ENCODE measurements at regions not wholly inside any gene's neighbourhood (a gene's known extent, or its start where the extent isn't known, plus 50 kb on each side); places are given as distances from the start of the nearest gene placed in this dataset.

- no peak overlapping the region for H3K4me3 ChIP-seq (ENCODE audit: low read depth, low read length)
- DNase-seq (ENCODE audit: low read depth): no peak
- TF ChIP-seq, protein P1, sequence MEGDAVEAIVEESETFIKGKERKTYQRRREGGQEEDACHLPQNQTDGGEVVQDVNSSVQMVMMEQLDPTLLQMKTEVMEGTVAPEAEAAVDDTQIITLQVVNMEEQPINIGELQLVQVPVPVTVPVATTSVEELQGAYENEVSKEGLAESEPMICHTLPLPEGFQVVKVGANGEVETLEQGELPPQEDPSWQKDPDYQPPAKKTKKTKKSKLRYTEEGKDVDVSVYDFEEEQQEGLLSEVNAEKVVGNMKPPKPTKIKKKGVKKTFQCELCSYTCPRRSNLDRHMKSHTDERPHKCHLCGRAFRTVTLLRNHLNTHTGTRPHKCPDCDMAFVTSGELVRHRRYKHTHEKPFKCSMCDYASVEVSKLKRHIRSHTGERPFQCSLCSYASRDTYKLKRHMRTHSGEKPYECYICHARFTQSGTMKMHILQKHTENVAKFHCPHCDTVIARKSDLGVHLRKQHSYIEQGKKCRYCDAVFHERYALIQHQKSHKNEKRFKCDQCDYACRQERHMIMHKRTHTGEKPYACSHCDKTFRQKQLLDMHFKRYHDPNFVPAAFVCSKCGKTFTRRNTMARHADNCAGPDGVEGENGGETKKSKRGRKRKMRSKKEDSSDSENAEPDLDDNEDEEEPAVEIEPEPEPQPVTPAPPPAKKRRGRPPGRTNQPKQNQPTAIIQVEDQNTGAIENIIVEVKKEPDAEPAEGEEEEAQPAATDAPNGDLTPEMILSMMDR (IDR thresholded peaks at IDR 0.05; ENCODE audit: insufficient read depth, low read depth, low read length): no peak
These were observed 933.3 kb upstream of the CTNND2 start for GRCh38 chr5:12837592-12837991.

- no peak overlapping the region for H3K4me3 ChIP-seq (ENCODE audit: low read depth, low read length)
- no peak for DNase-seq (ENCODE audit: low read depth)
- TF ChIP-seq, protein P1 (IDR thresholded peaks at IDR 0.05; ENCODE audit: insufficient read depth, low read depth, low read length): no peak
These were observed 920.9 kb upstream of the CTNND2 start for GRCh38 chr5:12825163-12825562.

DNA sequence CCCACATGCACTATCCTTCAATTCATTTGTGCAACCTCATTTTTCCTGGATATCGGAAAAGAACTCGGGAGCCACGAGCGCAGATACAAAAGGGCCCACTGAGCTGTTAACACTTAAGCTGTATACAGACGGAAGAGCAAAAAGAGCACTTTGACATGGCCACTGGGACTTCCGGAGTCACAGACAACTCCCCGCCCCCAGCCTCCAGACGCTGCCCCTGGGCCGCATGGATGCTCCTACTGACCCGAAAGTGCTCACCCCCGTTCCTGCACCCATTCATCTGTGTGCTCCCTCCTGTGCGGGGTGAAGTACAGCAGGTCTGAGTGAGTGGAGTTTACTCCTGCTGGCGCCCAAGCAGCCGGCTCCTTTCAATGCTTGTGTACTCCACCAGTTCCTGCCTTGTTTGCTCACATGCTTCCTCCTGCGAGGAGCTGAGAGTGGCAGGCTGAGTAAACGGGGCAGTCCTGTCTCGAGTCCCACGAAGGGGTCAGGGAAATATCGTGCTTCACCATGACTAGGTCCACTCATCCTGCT, 901.0 kb upstream of the CTNND2 start:
- DNase-seq (ENCODE audit: low read depth): no peak
- no peak overlapping the region for H3K4me3 ChIP-seq (ENCODE audit: low read depth, low read length)
- TF ChIP-seq, protein P1 (IDR thresholded peaks at IDR 0.05; ENCODE audit: insufficient read depth, low read depth, low read length): no peak

DNA sequence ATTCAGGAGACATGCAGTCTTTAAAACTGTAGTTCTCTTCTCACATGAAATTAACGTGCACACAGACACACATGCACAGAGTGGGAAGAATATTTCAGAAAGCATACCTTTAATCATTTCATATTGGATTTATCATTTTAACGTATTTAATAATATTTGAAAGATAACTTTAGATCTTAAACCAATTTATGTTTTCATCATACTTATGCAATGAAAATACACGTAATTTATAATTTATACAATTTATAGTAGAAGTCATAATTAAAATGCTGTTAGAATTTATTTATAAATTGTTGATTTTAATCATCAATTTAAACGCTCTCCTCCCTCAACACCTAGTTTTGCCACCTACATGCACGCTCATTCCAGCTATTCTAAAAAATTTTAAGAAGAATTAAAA, 894.9 kb upstream of the CTNND2 start:
- TF ChIP-seq, protein P1 (IDR thresholded peaks at IDR 0.05; ENCODE audit: insufficient read depth, low read depth, low read length): no peak
- no peak for DNase-seq (ENCODE audit: low read depth)
- no peak overlapping the region for H3K4me3 ChIP-seq (ENCODE audit: low read depth, low read length)

DNA sequence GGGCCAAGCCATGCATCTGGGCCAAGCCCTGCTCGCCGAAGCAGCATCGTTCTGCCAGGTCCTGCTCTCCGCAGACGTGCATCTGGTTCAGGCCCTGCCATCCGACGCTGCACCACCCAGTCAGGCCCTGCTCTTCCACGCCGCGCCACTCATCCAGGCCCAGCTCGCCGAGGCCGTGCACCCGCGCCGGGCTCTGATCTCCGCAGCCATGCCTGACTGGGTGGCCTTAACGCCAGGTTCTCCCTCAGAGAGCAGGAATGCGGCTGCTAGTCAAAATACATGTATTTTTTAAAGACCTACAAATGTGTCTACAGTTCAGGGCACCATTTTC, 891.1 kb upstream of the CTNND2 start:
- TF ChIP-seq, protein P1 (IDR thresholded peaks at IDR 0.05; ENCODE audit: insufficient read depth, low read depth, low read length): no peak
- H3K4me3 ChIP-seq (ENCODE audit: low read depth, low read length): no peak overlapping the region
- no peak for DNase-seq (ENCODE audit: low read depth)

- TF ChIP-seq, protein P1 (IDR thresholded peaks at IDR 0.05; ENCODE audit: insufficient read depth, low read depth, low read length): no peak
- no peak overlapping the region for H3K4me3 ChIP-seq (ENCODE audit: low read depth, low read length)
- no peak for DNase-seq (ENCODE audit: low read depth)
These were observed 890.5 kb upstream of the CTNND2 start for GRCh38 chr5:12794476-12795332.

Measured in fibroblast of villous mesenchyme (primary cell).